Naive B cell (primary cell): ENCODE measurements at regions not wholly inside any gene's neighbourhood (a gene's known extent, or its start where the extent isn't known, plus 50 kb on each side); places are given as distances from the start of the nearest gene placed in this dataset.

Experiments used
- ATAC-seq, 2 donors: fragments of 150-1000 bp; cut with Tn5 transposase; 2 replicates each; pipeline ENCODE4 v1.10.0; 2021; ENCODE audit warnings: low read depth in 2 of 2, mild to moderate bottlenecking in 2 of 2, moderate library complexity in 2 of 2
- DNase-seq: peaks from one replicate; pipeline ENCODE4 v3.0.0; 2022
- H3K27ac Mint-ChIP-seq, 6 donors: one replicate each; pipeline ENCODE4 v1.8.0; 2020 to 2022; ENCODE audit warnings: mild to moderate bottlenecking in 6 of 6, mixed read lengths in 6 of 6, moderate library complexity in 5 of 6, inconsistent platforms in 2 of 6
- H3K27me3 Mint-ChIP-seq, 3 donors: one replicate each; pipeline ENCODE4 v1.8.0; 2021 to 2022; ENCODE audit warnings: mixed read lengths in 3 of 3, mild to moderate bottlenecking in 1 of 3
- H3K36me3 Mint-ChIP-seq, 2 donors: one replicate each; pipeline ENCODE4 v1.8.0; 2020 to 2022; ENCODE audit warnings: mixed read lengths in 2 of 2, inconsistent platforms in 1 of 2, mild to moderate bottlenecking in 1 of 2
- H3K4me1 Mint-ChIP-seq, 3 donors: one replicate each; pipeline ENCODE4 v1.8.0; 2020 to 2022; ENCODE audit warnings: mixed read lengths in 3 of 3, inconsistent platforms in 1 of 3, mild to moderate bottlenecking in 1 of 3, moderate library complexity in 1 of 3
- H3K4me3 Mint-ChIP-seq, 8 donors: one replicate each; pipeline ENCODE4 v1.8.0; 2020 to 2022; ENCODE audit warnings: mild to moderate bottlenecking in 8 of 8, mixed read lengths in 8 of 8, moderate library complexity in 8 of 8, inconsistent platforms in 2 of 8
- H3K9me3 Mint-ChIP-seq, 7 donors: one replicate each; pipeline ENCODE4 v1.8.0; 2020 to 2022; ENCODE audit warnings: mixed read lengths in 7 of 7, mild to moderate bottlenecking in 5 of 7, inconsistent platforms in 2 of 7, moderate library complexity in 1 of 7

DNA sequence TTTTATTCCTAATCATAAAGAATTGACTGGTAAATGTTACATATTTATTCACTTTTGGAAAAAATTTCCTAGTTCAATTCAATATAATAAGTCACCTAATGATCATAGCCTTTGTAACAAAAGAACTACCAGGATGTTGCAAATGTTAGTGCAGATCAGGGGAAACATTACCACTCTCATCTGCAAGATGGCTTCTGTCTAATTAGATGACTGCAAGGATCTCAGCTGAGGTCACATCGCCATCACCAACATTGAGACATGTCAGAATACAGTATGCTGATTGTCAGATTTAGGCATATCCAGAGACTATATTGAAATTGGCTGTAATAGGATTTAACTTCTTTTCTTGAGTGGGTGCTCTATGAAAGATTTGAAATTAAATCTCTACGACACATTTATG is 431.4 kb upstream of the AGTR1 start:
- H3K4me1 Mint-ChIP-seq = no peaks in the 10 kb centered on the region
- no peak overlapping the region for H3K27ac Mint-ChIP-seq
- H3K4me3 Mint-ChIP-seq = no peak overlapping the region
- ATAC-seq (no peak), DNase-seq (no peak)
- H3K36me3 Mint-ChIP-seq = no peaks in the 10 kb centered on the region
- peaks cover 0 to 14% (median 2%) of the 10 kb centered on the region in 7 donors for H3K9me3 Mint-ChIP-seq
- no peaks in the 10 kb centered on the region for H3K27me3 Mint-ChIP-seq

GRCh38 chr3:148269816-148270215 is 427.9 kb upstream of the AGTR1 start:
- DNase-seq (no peak), ATAC-seq (no peak)
- Mint-ChIP-seq H3K27ac (no peak overlapping the region), H3K27me3 (no peaks in the 10 kb centered on the region), H3K9me3 (peaks cover 0 to 10% (median 2%) of the 10 kb centered on the region in 7 donors), H3K4me3 (no peak overlapping the region), H3K36me3 (no peaks in the 10 kb centered on the region), H3K4me1 (no peaks in the 10 kb centered on the region)

DNA sequence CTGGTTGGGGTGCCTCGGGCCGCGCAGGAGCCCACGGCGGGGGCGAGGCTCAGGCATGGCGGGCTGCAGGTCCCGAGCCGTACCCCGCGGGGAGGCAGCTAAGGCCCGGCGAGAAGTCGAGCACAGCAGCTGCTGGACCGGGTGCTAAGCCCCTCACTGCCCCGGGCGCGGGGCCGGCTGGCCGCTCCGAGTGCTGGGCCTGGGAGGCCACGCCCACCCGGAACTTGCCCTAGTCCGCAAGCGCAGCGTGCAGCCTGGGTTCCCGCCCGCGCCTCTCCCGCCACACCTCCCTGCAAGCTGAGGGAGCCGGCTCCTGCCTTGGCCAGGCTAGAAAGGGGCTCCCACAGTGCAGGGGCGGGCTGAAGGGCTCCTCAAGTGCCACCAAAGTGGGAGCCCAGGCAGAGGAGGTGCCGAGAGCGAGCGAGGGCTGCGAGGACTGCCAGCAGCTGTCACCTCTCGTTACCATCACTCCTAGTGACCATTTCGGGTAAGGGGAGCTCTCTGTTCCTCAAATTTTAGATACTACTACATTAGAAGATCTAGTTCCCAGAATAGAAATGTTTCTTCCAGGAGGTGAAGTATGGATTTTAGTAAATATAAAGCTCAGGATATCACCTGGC is 417.0 kb upstream of the AGTR1 start:
- no peak overlapping the region for H3K27ac Mint-ChIP-seq
- H3K9me3 Mint-ChIP-seq = peaks cover 0 to 7% (median 1%) of the 10 kb centered on the region in 7 donors
- no peaks in the 10 kb centered on the region for H3K4me1 Mint-ChIP-seq
- H3K36me3 Mint-ChIP-seq = no peaks in the 10 kb centered on the region
- H3K27me3 Mint-ChIP-seq = no peaks in the 10 kb centered on the region
- DNase-seq = no peak
- H3K4me3 Mint-ChIP-seq = no peak overlapping the region
- no peak for ATAC-seq

DNA sequence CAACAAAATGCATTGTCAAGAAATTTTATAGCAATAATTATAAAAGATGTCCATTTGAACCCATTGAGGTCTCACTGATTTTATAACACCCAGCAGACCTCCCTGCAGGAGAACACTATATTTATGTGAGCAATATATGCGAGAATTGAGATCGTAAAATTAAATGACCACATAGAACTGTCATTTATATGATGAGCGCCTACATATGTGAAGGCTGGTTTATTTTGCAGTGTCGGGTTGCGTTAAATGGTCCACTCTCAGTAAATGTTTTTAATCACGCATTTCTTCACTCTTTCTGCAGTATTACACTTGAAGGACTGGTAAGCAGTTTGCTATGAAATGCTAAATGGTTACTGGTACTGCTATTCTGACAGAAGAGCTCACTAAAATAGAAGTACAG is 408.5 kb upstream of the AGTR1 start:
- H3K4me1 Mint-ChIP-seq = no peaks in the 10 kb centered on the region
- H3K9me3 Mint-ChIP-seq = peaks cover 0 to 4% (median 2%) of the 10 kb centered on the region in 7 donors
- H3K27ac Mint-ChIP-seq = no peak overlapping the region
- H3K27me3 Mint-ChIP-seq = no peaks in the 10 kb centered on the region
- no peaks in the 10 kb centered on the region for H3K36me3 Mint-ChIP-seq
- DNase-seq (no peak), ATAC-seq (no peak)
- H3K4me3 Mint-ChIP-seq = no peak overlapping the region

GRCh38 chr3:148297013-148297412 is 400.7 kb upstream of the AGTR1 start:
- DNase-seq (no peak), ATAC-seq (no peak)
- H3K27ac Mint-ChIP-seq = no peak overlapping the region
- no peak overlapping the region for H3K4me3 Mint-ChIP-seq
- H3K27me3 Mint-ChIP-seq = no peaks in the 10 kb centered on the region
- peaks cover 0 to 2% (median 0%) of the 10 kb centered on the region in 7 donors for H3K9me3 Mint-ChIP-seq
- no peaks in the 10 kb centered on the region for H3K36me3 Mint-ChIP-seq
- peaks cover 0 to 3% (median 0%) of the 10 kb centered on the region in 3 donors for H3K4me1 Mint-ChIP-seq

GRCh38 chr3:148307443-148307843 is 390.3 kb upstream of the AGTR1 start:
- ATAC-seq (no peak), DNase-seq (no peak)
- Mint-ChIP-seq H3K36me3 (no peaks in the 10 kb centered on the region), H3K4me1 (no peaks in the 10 kb centered on the region), H3K4me3 (no peak overlapping the region), H3K9me3 (peaks cover 0 to 4% (median 0%) of the 10 kb centered on the region in 7 donors), H3K27me3 (no peaks in the 10 kb centered on the region), H3K27ac (no peak overlapping the region)

DNA sequence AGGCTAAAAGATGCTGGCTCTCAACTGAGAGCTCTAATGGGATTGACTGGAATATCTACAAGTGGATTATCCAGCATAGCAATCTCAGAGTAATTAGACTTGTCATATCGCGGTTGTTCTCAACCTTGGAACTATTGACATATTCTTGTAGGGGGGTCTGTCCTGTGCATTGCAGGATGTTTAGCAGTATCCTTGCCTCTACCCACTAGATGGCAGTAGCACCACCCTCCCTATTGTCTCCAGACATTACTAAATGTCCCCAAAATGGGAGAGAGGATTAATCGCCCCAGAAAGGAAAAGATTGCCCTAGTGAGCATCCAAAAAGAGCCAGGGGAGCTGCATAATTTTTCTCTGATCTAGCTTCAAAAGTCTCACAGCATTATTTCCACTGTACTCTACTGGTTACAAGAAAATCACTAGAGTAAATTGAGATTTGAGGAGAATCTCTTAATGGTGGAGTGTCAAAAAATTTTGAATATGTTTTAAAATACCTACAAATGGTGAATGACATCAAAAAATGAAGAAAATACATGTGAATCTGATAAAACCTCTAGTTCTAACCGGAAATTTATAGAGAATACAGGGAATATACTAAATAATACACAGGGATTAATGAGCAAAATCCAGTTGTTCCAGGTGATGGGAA is 388.2 kb upstream of the AGTR1 start:
- Mint-ChIP-seq H3K27ac (no peak overlapping the region), H3K4me3 (no peak overlapping the region), H3K36me3 (no peaks in the 10 kb centered on the region), H3K27me3 (no peaks in the 10 kb centered on the region), H3K4me1 (no peaks in the 10 kb centered on the region), H3K9me3 (peaks cover 0 to 4% (median 0%) of the 10 kb centered on the region in 7 donors)
- DNase-seq (no peak), ATAC-seq (no peak)

DNA sequence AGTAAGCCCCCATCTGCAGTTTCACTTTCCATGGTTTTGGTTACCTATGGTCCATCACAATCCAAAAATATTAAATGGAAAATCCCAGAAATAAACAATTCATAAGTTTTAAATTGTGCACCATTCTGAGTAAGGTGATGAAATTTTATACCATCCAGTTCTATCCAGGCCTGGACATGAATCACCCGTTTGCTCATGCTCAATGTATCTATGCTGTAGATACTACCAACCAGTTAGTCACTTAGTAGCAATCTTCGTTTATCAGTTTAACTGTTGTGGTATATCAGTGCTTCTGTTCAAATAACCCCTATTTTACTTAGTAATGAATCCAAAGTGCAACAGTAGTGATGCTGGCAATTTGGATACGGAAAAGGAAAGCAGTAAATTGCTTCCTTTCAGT is 381.9 kb upstream of the AGTR1 start:
- Mint-ChIP-seq H3K9me3 (peaks cover 0 to 2% (median 0%) of the 10 kb centered on the region in 7 donors), H3K4me3 (no peak overlapping the region), H3K27ac (no peak overlapping the region), H3K4me1 (peaks cover 0 to 3% (median 0%) of the 10 kb centered on the region in 3 donors), H3K27me3 (no peaks in the 10 kb centered on the region), H3K36me3 (no peaks in the 10 kb centered on the region)
- DNase-seq (no peak), ATAC-seq (no peak)

- Mint-ChIP-seq H3K4me3 (no peak overlapping the region), H3K27me3 (no peaks in the 10 kb centered on the region), H3K27ac (no peak overlapping the region)
Measured at GRCh38 chr3:148318240-148318639, 379.5 kb upstream of the AGTR1 start.

GRCh38 chr3:148319161-148319915 is 378.4 kb upstream of the AGTR1 start:
- no peaks in the 10 kb centered on the region for H3K27me3 Mint-ChIP-seq
- DNase-seq = no peak
- peaks cover 0 to 3% (median 0%) of the 10 kb centered on the region in 3 donors for H3K4me1 Mint-ChIP-seq
- H3K36me3 Mint-ChIP-seq = no peaks in the 10 kb centered on the region
- peaks cover 0 to 5% (median 0%) of the 10 kb centered on the region in 7 donors for H3K9me3 Mint-ChIP-seq
- H3K4me3 Mint-ChIP-seq = peak overlapping the region in 1 of 8 donors; percentile 2
- no peak for ATAC-seq
- H3K27ac Mint-ChIP-seq = no peak overlapping the region

More at GRCh38 chr3:148318240-148318639, 379.5 kb upstream of the AGTR1 start:
- peaks cover 0 to 2% (median 0%) of the 10 kb centered on the region in 7 donors for H3K9me3 Mint-ChIP-seq
- DNase-seq (no peak), ATAC-seq (no peak)
- peaks cover 0 to 3% (median 0%) of the 10 kb centered on the region in 3 donors for H3K4me1 Mint-ChIP-seq
- H3K36me3 Mint-ChIP-seq = no peaks in the 10 kb centered on the region

GRCh38 chr3:148319960-148320359 is 377.7 kb upstream of the AGTR1 start:
- H3K36me3 Mint-ChIP-seq = no peaks in the 10 kb centered on the region
- no peak for ATAC-seq
- no peak overlapping the region for H3K27ac Mint-ChIP-seq
- peaks cover 0 to 5% (median 0%) of the 10 kb centered on the region in 7 donors for H3K9me3 Mint-ChIP-seq
- H3K4me1 Mint-ChIP-seq = peaks cover 0 to 3% (median 0%) of the 10 kb centered on the region in 3 donors
- H3K27me3 Mint-ChIP-seq = no peaks in the 10 kb centered on the region
- no peak overlapping the region for H3K4me3 Mint-ChIP-seq
- DNase-seq = no peak

- no peaks in the 10 kb centered on the region for H3K36me3 Mint-ChIP-seq
- H3K4me3 Mint-ChIP-seq = no peak overlapping the region
- ATAC-seq (no peak), DNase-seq (no peak)
- H3K4me1 Mint-ChIP-seq = no peaks in the 10 kb centered on the region
- no peaks in the 10 kb centered on the region for H3K27me3 Mint-ChIP-seq
- H3K9me3 Mint-ChIP-seq = peaks cover 0 to 4% (median 0%) of the 10 kb centered on the region in 7 donors
- H3K27ac Mint-ChIP-seq = no peak overlapping the region
Measured at GRCh38 chr3:148329481-148330235, 368.0 kb upstream of the AGTR1 start.

DNA sequence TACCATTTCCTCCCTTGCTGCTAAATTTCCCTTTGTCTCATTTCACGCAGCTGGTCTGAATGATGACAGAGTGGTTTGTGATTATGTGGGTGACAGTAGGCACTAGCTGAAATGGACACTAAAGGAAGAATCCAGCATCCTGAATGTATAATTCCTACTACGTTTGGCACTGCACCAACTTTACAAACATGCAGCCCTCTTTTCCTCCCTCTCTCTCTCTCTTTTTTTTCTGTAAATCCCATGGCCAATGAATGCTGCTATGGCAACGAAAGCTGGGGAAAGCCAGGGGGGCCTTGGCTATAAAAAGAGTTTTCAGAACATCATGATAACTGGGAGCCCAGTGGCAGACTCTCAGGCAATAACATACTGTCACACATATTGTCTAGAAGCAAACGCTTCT is 367.2 kb upstream of the AGTR1 start:
- DNase-seq = no peak
- Mint-ChIP-seq H3K27ac (no peak overlapping the region), H3K4me1 (no peaks in the 10 kb centered on the region), H3K4me3 (no peak overlapping the region), H3K36me3 (no peaks in the 10 kb centered on the region), H3K27me3 (no peaks in the 10 kb centered on the region), H3K9me3 (peaks cover 0 to 5% (median 2%) of the 10 kb centered on the region in 7 donors)
- ATAC-seq = no peak
